ENCODE measurements at regions not wholly inside any gene's neighbourhood (a gene's known extent, or its start where the extent isn't known, plus 50 kb on each side); places are given as distances from the start of the nearest gene placed in this dataset.

DNA sequence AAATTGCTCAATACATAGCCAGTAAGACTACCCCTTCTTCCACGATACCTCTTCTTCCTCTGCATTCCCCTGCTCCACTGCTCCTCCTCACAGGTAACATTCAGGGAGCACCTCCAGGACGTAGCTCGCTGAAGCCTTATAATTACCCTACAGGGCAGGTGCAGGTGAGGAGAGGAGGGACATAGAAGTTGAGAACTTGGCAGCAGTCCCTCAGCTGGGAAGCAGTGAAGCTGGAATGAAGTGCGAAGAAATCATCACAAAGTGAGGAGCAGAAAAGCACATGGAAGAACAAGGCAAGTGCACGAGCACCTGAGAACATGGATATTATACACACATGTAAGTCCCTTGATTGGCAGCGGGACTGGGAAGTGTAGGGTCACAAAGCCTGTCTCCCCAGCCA, 118.2 kb downstream of the HSD17B3 start:
- intact Hi-C loops (cut with DNase I; ENCODE audit: low total_unique reads): no loop called here
- WGBS, 5 donors: 86 to 94% (median 88%) methylated on average over 6 of the region's 6 CpGs
- H3K27ac ChIP-seq: no peak overlapping the region
- peaks cover 0 to 13% (median 6%) of the 10 kb centered on the region in 8 donors for H3K9me3 ChIP-seq
- DNase-seq: no peak
- no peak overlapping the region for H3K4me3 ChIP-seq
- no peaks in the 10 kb centered on the region for H3K36me3 ChIP-seq
- peaks cover 0 to 12% (median 0%) of the 10 kb centered on the region in 7 donors for H3K27me3 ChIP-seq (replicated peaks in 1 of 7)
- no peaks in the 10 kb centered on the region for H3K4me1 ChIP-seq
- TF ChIP-seq POLR2AphosphoS5 (IDR thresholded peaks at IDR 0.05): no peak
- TF ChIP-seq, protein P1, sequence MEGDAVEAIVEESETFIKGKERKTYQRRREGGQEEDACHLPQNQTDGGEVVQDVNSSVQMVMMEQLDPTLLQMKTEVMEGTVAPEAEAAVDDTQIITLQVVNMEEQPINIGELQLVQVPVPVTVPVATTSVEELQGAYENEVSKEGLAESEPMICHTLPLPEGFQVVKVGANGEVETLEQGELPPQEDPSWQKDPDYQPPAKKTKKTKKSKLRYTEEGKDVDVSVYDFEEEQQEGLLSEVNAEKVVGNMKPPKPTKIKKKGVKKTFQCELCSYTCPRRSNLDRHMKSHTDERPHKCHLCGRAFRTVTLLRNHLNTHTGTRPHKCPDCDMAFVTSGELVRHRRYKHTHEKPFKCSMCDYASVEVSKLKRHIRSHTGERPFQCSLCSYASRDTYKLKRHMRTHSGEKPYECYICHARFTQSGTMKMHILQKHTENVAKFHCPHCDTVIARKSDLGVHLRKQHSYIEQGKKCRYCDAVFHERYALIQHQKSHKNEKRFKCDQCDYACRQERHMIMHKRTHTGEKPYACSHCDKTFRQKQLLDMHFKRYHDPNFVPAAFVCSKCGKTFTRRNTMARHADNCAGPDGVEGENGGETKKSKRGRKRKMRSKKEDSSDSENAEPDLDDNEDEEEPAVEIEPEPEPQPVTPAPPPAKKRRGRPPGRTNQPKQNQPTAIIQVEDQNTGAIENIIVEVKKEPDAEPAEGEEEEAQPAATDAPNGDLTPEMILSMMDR (IDR thresholded peaks at IDR 0.05 in 8 of 11, conservative IDR thresholded peaks at IDR 0.05 in 3 of 11): no peak
- TF ChIP-seq POLR2A (IDR thresholded peaks at IDR 0.05): no peak

DNA sequence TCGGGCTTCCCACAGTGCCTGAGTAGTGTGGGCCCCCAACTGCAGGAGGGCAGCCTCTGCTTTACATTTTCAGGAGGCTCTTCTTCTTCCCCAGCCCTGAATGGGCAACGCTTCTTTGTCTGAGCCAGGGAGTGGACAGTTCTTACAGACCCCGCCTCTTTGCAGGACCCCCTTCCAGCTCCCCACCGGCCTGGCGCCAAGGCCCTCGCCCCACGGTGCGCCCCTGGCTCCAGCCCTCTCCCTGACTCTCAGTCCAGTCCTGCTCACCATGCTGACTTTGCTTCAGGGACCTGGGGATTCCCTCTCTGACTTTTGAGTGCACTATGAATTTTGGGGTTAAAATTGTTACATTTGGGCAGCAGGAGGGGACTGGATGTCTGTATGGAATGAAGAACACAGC, 123.8 kb downstream of the HSD17B3 start:
- TF ChIP-seq POLR2A (IDR thresholded peaks at IDR 0.05): no peak
- TF ChIP-seq, protein P1 (IDR thresholded peaks at IDR 0.05 in 8 of 11, conservative IDR thresholded peaks at IDR 0.05 in 3 of 11): no peak
- TF ChIP-seq POLR2AphosphoS5 (IDR thresholded peaks at IDR 0.05): no peak
- no peaks in the 10 kb centered on the region for H3K4me1 ChIP-seq
- intact Hi-C loops (cut with DNase I; ENCODE audit: low total_unique reads): no loop called here

DNA sequence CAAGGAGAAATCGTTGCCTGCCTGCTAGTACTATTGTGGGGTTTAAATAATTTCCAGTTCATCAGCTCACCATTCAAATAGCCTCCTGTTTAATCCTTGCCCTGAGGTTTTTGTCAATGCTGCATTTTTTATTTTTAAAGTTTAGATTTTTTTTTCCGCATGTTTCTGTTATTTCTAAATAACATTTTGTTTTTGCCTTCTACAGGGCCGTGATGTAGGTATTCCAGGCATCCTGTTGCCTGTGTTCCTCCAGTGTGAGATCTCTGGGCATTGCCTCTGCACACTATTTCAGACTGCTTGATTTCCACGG, 124.3 kb downstream of the HSD17B3 start:
- H3K27ac ChIP-seq: no peak overlapping the region
- H3K4me3 ChIP-seq: no peak overlapping the region
- no peaks in the 10 kb centered on the region for H3K9me3 ChIP-seq
- DNase-seq: no peak
- 63 to 83% (median 73%) methylated on average over 4 of the region's 4 CpGs for WGBS, 5 donors
- H3K27me3 ChIP-seq (replicated peaks in 1 of 7): peaks cover 0 to 3% (median 0%) of the 10 kb centered on the region in 7 donors
- H3K36me3 ChIP-seq: no peaks in the 10 kb centered on the region
- TF ChIP-seq POLR2AphosphoS5 (IDR thresholded peaks at IDR 0.05) (no peak), POLR2A (IDR thresholded peaks at IDR 0.05) (no peak)
- TF ChIP-seq, protein P1 (IDR thresholded peaks at IDR 0.05 in 8 of 11, conservative IDR thresholded peaks at IDR 0.05 in 3 of 11): no peak
- H3K4me1 ChIP-seq: no peaks in the 10 kb centered on the region
- intact Hi-C loops (cut with DNase I; ENCODE audit: low total_unique reads): no loop called here

More for the DNA sequence above, 123.8 kb downstream of the HSD17B3 start:
- Histone ChIP-seq H3K4me3 (no peak overlapping the region), H3K9me3 (no peaks in the 10 kb centered on the region), H3K27ac (no peak overlapping the region), H3K27me3 (replicated peaks in 1 of 7) (peaks cover 0 to 7% (median 0%) of the 10 kb centered on the region in 7 donors), H3K36me3 (no peaks in the 10 kb centered on the region)
- WGBS, 5 donors: 89 to 95% (median 90%) methylated on average over 8 of the region's 8 CpGs
- DNase-seq: no peak

DNA sequence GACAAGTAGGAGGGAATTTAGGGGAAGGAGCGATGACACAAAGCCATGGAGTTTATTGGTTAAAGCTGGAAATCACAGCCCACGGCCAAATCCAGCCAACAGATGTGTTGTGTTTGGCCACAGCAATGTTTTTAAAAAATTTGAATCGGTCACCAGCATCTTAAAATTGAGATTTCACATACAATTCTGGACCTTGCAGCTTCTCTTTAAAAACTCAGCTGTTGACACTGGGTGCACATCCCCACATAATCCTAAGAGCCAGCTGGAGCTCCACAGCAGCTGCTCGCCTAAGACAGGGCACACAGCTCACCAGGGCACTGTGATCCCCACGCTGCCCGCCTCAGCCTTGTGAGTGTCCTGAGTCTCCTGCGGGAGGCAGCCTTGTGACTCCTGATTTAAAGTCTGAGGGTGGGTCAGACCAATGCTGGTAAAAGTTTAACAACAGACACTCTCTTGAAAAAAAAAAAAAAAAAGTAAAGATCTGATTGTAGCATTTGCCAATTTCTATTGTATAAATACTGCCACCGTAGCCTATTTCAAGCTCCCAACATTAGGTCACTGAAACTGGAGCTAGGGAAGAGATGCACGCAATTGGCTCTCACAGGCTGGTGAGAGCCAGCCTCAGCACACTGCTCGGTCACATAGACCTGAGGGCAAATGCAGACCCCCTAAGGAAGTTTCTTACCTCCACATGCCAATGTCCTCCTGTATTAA, 124.8 kb downstream of the HSD17B3 start:
- Histone ChIP-seq H3K9me3 (no peaks in the 10 kb centered on the region), H3K4me1 (no peaks in the 10 kb centered on the region), H3K36me3 (no peaks in the 10 kb centered on the region), H3K27me3 (replicated peaks in 1 of 7) (no peaks in the 10 kb centered on the region), H3K4me3 (no peak overlapping the region), H3K27ac (no peak overlapping the region)
- DNase-seq: no peak
- intact Hi-C loops (cut with DNase I; ENCODE audit: low total_unique reads): no loop called here
- 70 to 83% (median 76%) methylated on average over 10 of the region's 10 CpGs for WGBS, 5 donors
- TF ChIP-seq POLR2AphosphoS5 (IDR thresholded peaks at IDR 0.05): no peak
- TF ChIP-seq, protein P1 (IDR thresholded peaks at IDR 0.05 in 8 of 11, conservative IDR thresholded peaks at IDR 0.05 in 3 of 11): no peak
- no peak for TF ChIP-seq POLR2A (IDR thresholded peaks at IDR 0.05)

All from spleen (tissue), 11 donors.